Stimulated activated CD8-positive, alpha-beta memory T cell treated with anti-CD3 and anti-CD28 coated beads, Interleukin-12 subunit alpha, Interleukin-12 subunit beta, amount 100 ng/mL, for 4 hours (primary cell): ENCODE measurements at regions not wholly inside any gene's neighbourhood (a gene's known extent, or its start where the extent isn't known, plus 50 kb on each side); places are given as distances from the start of the nearest gene placed in this dataset.
"Not testable (repeated sequence)": the region's sequence is repeated elsewhere in the genome, so short reads cannot be mapped to it uniquely, and the experiment has no call there.

Experiments
- DNase-seq: peaks from one replicate; pipeline ENCODE4 v3.0.0-alpha.2; 2020; ENCODE audit warnings: low read depth

GRCh38 chr16:10275214-10275996 is 93.2 kb upstream of the GRIN2A start:
- not testable (repeated sequence) for DNase-seq

GRCh38 chr16:10277597-10277996 is 95.4 kb upstream of the GRIN2A start:
- no peak for DNase-seq

GRCh38 chr16:10280262-10281170 is 98.3 kb upstream of the GRIN2A start:
- DNase-seq, result no peak

- no peak for DNase-seq
These were observed 100.1 kb upstream of the GRIN2A start for GRCh38 chr16:10282367-10282766.

GRCh38 chr16:10283246-10283645 is 101.0 kb upstream of the GRIN2A start:
- DNase-seq, result not testable (repeated sequence)

- not testable (repeated sequence) for DNase-seq
These were observed 95.3 kb upstream of the ATF7IP2 start for GRCh38 chr16:10290467-10291105.

GRCh38 chr16:10292197-10292596 is 93.7 kb upstream of the ATF7IP2 start:
- not testable (repeated sequence) for DNase-seq

- not testable (repeated sequence) for DNase-seq
These were observed 92.9 kb upstream of the ATF7IP2 start for GRCh38 chr16:10292976-10293375.

GRCh38 chr16:10294153-10294552 is 91.7 kb upstream of the ATF7IP2 start:
- DNase-seq, result not testable (repeated sequence)

- DNase-seq, result no peak
These were observed 88.9 kb upstream of the ATF7IP2 start for GRCh38 chr16:10296956-10297340.

GRCh38 chr16:10297341-10298006 is 88.4 kb upstream of the ATF7IP2 start:
- no peak for DNase-seq

- DNase-seq, result no peak
These were observed 85.0 kb upstream of the ATF7IP2 start for GRCh38 chr16:10300905-10301304.

- not testable (repeated sequence) for DNase-seq
These were observed 84.3 kb upstream of the ATF7IP2 start for GRCh38 chr16:10301547-10301946.

GRCh38 chr16:10305912-10306311 is 79.9 kb upstream of the ATF7IP2 start:
- DNase-seq, result no peak

- DNase-seq, result no peak
These were observed 77.3 kb upstream of the ATF7IP2 start for GRCh38 chr16:10308305-10309193.

- DNase-seq, result no peak
These were observed 76.5 kb upstream of the ATF7IP2 start for GRCh38 chr16:10309271-10309932.

- no peak for DNase-seq
These were observed 73.9 kb upstream of the ATF7IP2 start for GRCh38 chr16:10312008-10312407.

- DNase-seq, result no peak
These were observed 72.8 kb upstream of the ATF7IP2 start for GRCh38 chr16:10312784-10313724.

GRCh38 chr16:10314317-10314716 is 71.5 kb upstream of the ATF7IP2 start:
- DNase-seq, result no peak
